Breast epithelium (tissue), 3 donors: ENCODE measurements at regions not wholly inside any gene's neighbourhood (a gene's known extent, or its start where the extent isn't known, plus 50 kb on each side); places are given as distances from the start of the nearest gene placed in this dataset.

Experiments
- POLR2A ChIP-seq: fragments of 450-650 bp; IDR thresholded peaks from one replicate; pipeline ENCODE4 v1.6.1; 2016; ENCODE audit warnings: antibody characterized with exemption, mild to moderate bottlenecking, moderate library complexity
- POLR2AphosphoS5 ChIP-seq, 3 donors: sonication (generic); formaldehyde crosslinking; IDR thresholded peaks; one replicate each; pipeline ENCODE4 v1.6.1; 2017; ENCODE audit warnings: antibody characterized with exemption in 3 of 3
- TF ChIP-seq, protein P1 (sequence below), 3 donors: fragments of 450-650 bp; IDR thresholded peaks; one replicate each; pipeline ENCODE4 v1.5.1; 2016 to 2017; ENCODE audit warnings: antibody characterized with exemption in 3 of 3, mild to moderate bottlenecking in 3 of 3, moderate library complexity in 3 of 3

DNA sequence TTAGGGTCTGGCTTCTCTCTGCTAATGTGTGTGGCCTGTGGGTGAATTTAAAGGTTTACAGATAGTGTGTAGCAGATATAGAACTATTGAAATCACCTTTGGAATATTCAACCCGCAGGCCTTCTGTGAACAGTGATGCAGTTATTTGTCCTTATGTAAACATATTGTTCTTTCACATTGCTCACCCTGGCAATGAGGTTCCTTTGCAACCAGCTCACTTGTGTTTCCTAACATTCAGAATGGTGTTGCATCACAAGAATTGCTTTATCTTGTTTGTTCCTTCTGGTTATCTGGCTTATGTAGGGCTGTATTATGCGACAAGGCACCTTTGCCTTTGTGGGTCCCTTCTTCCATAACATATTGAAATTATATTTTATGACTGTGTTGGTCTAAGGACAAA lies 370.3 kb downstream of the NNT start:
- TF ChIP-seq, protein P1, sequence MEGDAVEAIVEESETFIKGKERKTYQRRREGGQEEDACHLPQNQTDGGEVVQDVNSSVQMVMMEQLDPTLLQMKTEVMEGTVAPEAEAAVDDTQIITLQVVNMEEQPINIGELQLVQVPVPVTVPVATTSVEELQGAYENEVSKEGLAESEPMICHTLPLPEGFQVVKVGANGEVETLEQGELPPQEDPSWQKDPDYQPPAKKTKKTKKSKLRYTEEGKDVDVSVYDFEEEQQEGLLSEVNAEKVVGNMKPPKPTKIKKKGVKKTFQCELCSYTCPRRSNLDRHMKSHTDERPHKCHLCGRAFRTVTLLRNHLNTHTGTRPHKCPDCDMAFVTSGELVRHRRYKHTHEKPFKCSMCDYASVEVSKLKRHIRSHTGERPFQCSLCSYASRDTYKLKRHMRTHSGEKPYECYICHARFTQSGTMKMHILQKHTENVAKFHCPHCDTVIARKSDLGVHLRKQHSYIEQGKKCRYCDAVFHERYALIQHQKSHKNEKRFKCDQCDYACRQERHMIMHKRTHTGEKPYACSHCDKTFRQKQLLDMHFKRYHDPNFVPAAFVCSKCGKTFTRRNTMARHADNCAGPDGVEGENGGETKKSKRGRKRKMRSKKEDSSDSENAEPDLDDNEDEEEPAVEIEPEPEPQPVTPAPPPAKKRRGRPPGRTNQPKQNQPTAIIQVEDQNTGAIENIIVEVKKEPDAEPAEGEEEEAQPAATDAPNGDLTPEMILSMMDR (IDR thresholded peaks at IDR 0.05): no peak
- no peak for TF ChIP-seq POLR2A
- TF ChIP-seq POLR2AphosphoS5 (IDR thresholded peaks at IDR 0.05): no peak
